Neural crest cell (in vitro differentiated cells): ENCODE measurements at regions not wholly inside any gene's neighbourhood (a gene's known extent, or its start where the extent isn't known, plus 50 kb on each side); places are given as distances from the start of the nearest gene placed in this dataset.
"Not testable (repeated sequence)": the region's sequence is repeated elsewhere in the genome, so short reads cannot be mapped to it uniquely, and the experiment has no call there.

ENCODE experiments used
- DNase-seq: peaks from one replicate; pipeline ENCODE4 v3.0.0; 2021; ENCODE audit warnings: low read depth, mixed read lengths, low spot score
- H3K27ac Mint-ChIP-seq: one replicate; pipeline ENCODE4 v1.8.0; 2021; ENCODE audit warnings: mild to moderate bottlenecking, mixed read lengths; ENCODE audit not compliant: unreplicated experiment
- H3K27me3 Mint-ChIP-seq: 2 replicates; pipeline ENCODE4 v1.8.0; 2021; ENCODE audit warnings: low read depth, mild to moderate bottlenecking, mixed read lengths
- H3K36me3 Mint-ChIP-seq: 2 replicates; pipeline ENCODE4 v1.8.0; 2021; ENCODE audit warnings: low read depth, mild to moderate bottlenecking, mixed read lengths
- H3K4me1 Mint-ChIP-seq: 2 replicates; pipeline ENCODE4 v1.8.0; 2021; ENCODE audit warnings: mixed read lengths
- H3K4me3 Mint-ChIP-seq: one replicate; pipeline ENCODE4 v1.8.0; 2021; ENCODE audit warnings: mild to moderate bottlenecking, mixed read lengths
- H3K9me3 Mint-ChIP-seq: 2 replicates; pipeline ENCODE4 v1.8.0; 2021; ENCODE audit warnings: mixed read lengths
- CTCF ChIP-seq: fragments of 200-600 bp; sonication (generic); conservative IDR thresholded peaks from 2 replicates; pipeline ENCODE4 v1.5.0; 2021; ENCODE audit warnings: antibody characterized with exemption, mild to moderate bottlenecking

- Mint-ChIP-seq H3K9me3 (no peaks in the 10 kb centered on the region), H3K27ac (no peak overlapping the region), H3K4me1 (peaks cover 7% of the 10 kb centered on the region), H3K36me3 (no peaks in the 10 kb centered on the region), H3K4me3 (no peak overlapping the region), H3K27me3 (no peaks in the 10 kb centered on the region)
- no peak for TF ChIP-seq CTCF
- no peak for DNase-seq
These were observed 390.0 kb downstream of the CPS1 start for GRCh38 chr2:210946395-210946794.

- not testable (repeated sequence) for H3K27ac Mint-ChIP-seq, DNase-seq, H3K4me1 Mint-ChIP-seq, H3K9me3 Mint-ChIP-seq, H3K27me3 Mint-ChIP-seq, H3K4me3 Mint-ChIP-seq, H3K36me3 Mint-ChIP-seq
These were observed 394.1 kb downstream of the CPS1 start for GRCh38 chr2:210950434-210951060.

GRCh38 chr2:210954386-210954907 lies 398.0 kb downstream of the CPS1 start:
- Mint-ChIP-seq H3K27me3 (no peaks in the 10 kb centered on the region), H3K36me3 (no peaks in the 10 kb centered on the region), H3K4me3 (no peak overlapping the region), H3K4me1 (no peaks in the 10 kb centered on the region), H3K9me3 (no peaks in the 10 kb centered on the region), H3K27ac (no peak overlapping the region)
- no peak for DNase-seq
- TF ChIP-seq CTCF: no peak

- no peak for TF ChIP-seq CTCF
- H3K27me3 Mint-ChIP-seq: no peaks in the 10 kb centered on the region
These were observed 399.2 kb downstream of the CPS1 start for GRCh38 chr2:210955591-210955990.

GRCh38 chr2:210956101-210956500 lies 399.7 kb downstream of the CPS1 start:
- Mint-ChIP-seq H3K36me3 (no peaks in the 10 kb centered on the region), H3K9me3 (no peaks in the 10 kb centered on the region), H3K4me3 (no peak overlapping the region), H3K4me1 (no peaks in the 10 kb centered on the region), H3K27ac (no peak overlapping the region), H3K27me3 (no peaks in the 10 kb centered on the region)
- no peak for DNase-seq
- no peak for TF ChIP-seq CTCF

More at GRCh38 chr2:210955591-210955990, 399.2 kb downstream of the CPS1 start:
- no peaks in the 10 kb centered on the region for H3K36me3 Mint-ChIP-seq
- no peaks in the 10 kb centered on the region for H3K4me1 Mint-ChIP-seq
- no peak overlapping the region for H3K4me3 Mint-ChIP-seq
- no peak for DNase-seq
- no peak overlapping the region for H3K27ac Mint-ChIP-seq
- H3K9me3 Mint-ChIP-seq: no peaks in the 10 kb centered on the region

- Mint-ChIP-seq H3K27me3 (no peaks in the 10 kb centered on the region), H3K36me3 (no peaks in the 10 kb centered on the region), H3K4me3 (no peak overlapping the region), H3K4me1 (no peaks in the 10 kb centered on the region), H3K9me3 (no peaks in the 10 kb centered on the region), H3K27ac (no peak overlapping the region)
- DNase-seq: no peak
- no peak for TF ChIP-seq CTCF
These were observed 404.9 kb downstream of the CPS1 start for GRCh38 chr2:210961249-210961648.
